NCI-H345 (cell line): ENCODE measurements at regions not wholly inside any gene's neighbourhood (a gene's known extent, or its start where the extent isn't known, plus 50 kb on each side); places are given as distances from the start of the nearest gene placed in this dataset.

Experiments
- DNase-seq: peaks from one replicate; lab custom pipeline; 2025; lab: John Stamatoyannopoulos, UW

DNA sequence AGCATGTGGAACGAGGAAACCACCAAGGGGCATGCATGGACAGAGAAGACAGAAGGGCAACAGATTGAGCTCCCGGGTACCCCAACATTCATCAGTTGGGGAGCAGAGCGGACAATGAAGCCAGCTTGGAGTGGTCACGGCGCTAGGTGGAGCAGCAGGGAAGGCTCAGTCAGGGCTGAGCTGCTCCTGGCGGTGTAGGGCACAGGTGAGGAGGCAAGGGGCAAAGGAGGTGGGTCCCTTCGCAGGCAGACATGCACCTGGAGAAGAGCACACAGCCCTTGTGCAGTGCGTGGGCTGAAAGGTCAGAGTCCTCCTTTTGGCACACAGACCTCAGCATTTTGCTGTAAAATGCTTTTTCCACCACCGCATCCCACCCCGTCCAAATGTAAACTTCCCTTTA, 90.0 kb upstream of the SLC6A6 start:
- DNase-seq, result no peak

DNA sequence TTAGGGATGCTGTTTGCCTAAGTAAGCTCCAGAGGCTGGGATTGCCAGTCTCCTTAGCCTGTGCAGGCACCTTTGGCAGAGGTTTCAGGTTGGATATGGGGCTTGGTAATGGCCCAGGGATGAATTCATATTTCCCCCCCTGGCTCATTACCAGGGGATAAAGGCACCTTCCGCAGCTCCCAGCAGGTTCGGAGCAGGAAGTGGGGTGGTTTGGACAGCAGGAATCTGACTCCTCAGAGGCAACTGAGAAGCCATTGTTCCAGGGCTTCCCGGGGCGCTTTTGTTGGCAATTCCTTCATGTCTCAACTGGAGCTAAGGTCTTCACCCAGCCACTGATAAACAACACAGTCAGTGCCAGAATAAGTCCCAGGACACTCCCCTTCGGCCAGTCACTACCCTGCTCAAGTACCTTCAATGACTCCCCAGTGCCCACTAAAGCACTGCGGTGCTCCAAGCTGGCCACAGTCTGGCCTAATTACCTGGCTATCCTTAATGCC, 85.3 kb upstream of the SLC6A6 start:
- no peak for DNase-seq

GRCh38 chr3:14318646-14319045, 83.8 kb upstream of the SLC6A6 start:
- DNase-seq, result no peak

- DNase-seq, result peak; percentile 8
Observed at GRCh38 chr3:14319654-14320182, 82.7 kb upstream of the SLC6A6 start.

GRCh38 chr3:14320219-14320618, 82.2 kb upstream of the SLC6A6 start:
- no peak for DNase-seq

DNA sequence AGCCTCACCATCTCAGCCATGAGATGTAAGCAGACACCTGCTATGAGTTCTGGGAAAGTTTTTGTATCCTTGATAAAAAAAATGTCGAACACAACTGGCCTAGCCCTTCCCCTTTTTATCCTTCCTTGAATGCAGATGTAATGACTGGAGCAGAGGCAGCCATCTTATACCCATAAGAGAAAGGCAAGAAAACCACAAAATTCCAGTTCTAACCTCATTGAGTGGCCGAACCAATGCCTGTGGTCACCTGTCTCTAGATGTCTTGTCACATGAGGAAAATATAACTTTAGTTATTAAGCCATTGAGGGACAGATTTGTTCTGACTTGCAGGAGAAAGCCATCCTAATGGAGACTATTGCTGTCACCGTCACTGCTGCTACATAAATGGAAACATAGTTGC, 80.4 kb upstream of the SLC6A6 start:
- DNase-seq, result no peak

DNA sequence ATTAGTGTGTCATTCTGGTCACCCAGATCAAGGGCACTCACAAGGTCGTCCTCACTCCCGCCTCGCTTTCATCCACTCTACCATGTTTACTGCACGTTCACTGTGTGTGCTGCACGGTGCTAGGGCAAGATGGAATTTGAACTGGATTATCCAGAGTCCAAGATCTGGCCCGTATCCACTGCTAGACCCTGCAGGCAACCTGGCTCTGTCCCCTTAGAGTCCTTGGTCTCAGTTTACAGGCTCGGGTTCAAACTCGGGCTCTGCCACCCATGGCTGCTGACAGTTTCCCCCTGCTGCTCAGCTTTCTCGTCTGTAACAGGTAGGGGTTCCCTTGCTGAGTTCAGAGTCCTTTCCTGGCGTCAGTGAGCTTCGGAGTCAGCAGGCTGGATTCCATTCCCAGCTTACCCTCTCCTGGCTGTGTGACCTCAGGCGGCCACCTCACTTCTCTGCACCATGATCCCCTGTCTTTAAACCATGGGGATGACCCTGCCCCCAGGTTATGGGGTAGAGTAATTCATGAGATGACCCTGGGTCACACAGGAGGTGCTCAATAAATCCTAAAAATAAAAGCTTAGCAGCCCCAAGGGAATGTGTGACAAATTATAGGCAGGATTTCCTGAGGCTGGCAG, 79.6 kb upstream of the SLC6A6 start:
- DNase-seq, result no peak

DNA sequence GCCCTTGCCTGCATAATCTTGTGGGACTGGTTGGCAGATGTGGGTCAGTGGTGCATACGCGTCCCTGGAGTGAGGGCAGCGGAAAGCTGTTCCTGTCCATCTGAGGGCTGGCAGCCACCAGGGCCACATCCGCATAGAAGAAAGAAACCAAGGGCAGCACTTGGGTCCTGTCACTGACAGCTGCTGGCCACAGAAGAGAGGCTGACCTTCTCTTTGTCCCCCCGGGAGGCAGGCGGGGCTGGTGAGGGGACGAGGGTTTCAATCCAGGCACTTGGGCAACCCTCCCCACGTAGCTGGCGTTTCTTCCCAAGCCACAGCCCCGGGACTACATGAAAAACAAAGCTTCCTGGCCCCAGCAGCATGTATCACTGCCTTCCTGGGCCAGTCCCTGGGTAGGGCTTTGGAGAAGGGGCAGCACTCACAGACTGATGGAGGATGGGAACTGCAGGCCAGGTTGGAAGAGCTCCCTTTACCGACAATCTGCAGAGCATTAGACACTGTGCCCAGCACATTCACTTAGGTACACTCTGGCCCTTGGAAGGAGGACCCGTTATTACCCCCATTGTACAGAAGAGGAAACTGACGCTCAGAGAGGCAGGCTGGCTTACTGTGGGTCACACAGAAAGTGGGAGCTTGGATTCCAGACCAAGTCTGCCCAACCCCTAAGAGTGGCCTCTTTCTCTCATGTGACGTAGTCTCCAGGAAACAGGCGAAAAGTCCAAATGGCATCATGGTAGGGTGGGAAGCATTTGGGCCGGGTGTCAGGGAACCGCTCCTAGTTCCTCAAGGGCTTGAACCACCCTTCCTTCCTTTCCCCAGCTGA, 78.8 kb upstream of the SLC6A6 start:
- no peak for DNase-seq

DNA sequence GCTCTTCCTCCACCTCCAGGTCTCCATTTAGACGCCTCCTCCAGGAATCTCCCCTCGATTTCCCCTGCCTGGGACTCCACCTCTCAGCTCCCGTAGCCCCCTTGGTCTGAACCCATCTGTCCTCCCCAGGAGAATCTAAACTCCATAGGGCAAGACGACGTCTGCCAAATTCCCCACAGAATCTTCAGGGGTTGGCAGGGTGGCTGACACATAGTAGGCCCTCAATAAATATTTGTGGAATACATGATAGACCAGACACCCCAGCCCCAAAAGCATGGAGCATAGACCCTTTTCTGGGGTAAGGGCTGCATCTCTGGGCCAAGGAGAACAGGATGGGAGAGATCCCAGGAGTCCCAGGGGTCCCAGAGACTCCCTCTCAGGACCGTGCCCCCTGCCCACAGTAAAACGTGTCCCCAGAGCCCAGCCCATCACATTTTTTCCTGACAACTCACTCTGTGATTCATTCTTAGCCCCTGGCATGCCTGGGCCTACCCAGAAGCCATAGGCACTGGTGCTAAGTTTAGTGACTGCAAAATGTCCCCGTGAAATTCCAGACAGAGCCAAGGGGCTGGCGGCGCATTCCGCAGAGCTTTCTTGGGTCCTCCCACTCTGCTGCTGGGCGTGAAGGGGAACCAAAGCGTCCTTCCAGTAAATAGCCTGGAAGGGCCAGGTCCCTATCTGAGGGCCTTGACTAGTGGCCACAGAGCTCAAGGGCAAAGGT, 78.0 kb upstream of the SLC6A6 start:
- no peak for DNase-seq

GRCh38 chr3:14328422-14328821, 74.0 kb upstream of the SLC6A6 start:
- no peak for DNase-seq

- DNase-seq, result peak; percentile 91
Observed at GRCh38 chr3:14329116-14329830, 73.1 kb upstream of the SLC6A6 start.

DNA sequence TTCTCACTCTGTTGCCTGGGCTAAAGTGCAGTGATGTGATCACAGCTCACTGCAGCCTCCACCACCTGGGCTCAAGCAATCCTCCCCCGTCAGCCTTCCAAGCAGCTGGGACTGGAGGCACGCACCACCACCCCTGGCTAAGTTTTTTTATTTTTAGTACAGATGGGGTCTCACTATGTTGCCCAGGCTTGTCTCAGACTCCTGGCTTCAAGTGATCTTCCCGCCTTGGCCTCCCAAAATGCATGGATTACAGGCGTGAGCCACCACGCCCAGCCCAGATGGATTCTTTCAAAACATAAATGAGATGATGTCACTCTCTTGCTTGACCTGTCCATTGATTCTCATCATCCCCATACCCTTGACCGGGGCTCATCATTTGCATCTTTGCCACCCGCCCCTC, 72.6 kb upstream of the SLC6A6 start:
- no peak for DNase-seq

- DNase-seq, result no peak
Observed at GRCh38 chr3:14330508-14330907, 71.9 kb upstream of the SLC6A6 start.

- DNase-seq, result no peak
Observed at GRCh38 chr3:14331251-14331650, 71.2 kb upstream of the SLC6A6 start.

- no peak for DNase-seq
Observed at GRCh38 chr3:14332392-14332791, 70.0 kb upstream of the SLC6A6 start.

GRCh38 chr3:14333215-14333614, 69.2 kb upstream of the SLC6A6 start:
- no peak for DNase-seq

- DNase-seq, result no peak
Observed at GRCh38 chr3:14333621-14334020, 68.8 kb upstream of the SLC6A6 start.

- no peak for DNase-seq
Observed at GRCh38 chr3:14334136-14334535, 68.3 kb upstream of the SLC6A6 start.

- no peak for DNase-seq
Observed at GRCh38 chr3:14334936-14335335, 67.5 kb upstream of the SLC6A6 start.

GRCh38 chr3:14335774-14336748, 66.3 kb upstream of the SLC6A6 start:
- DNase-seq, result no peak
